H1 (cell line): ENCODE measurements at regions not wholly inside any gene's neighbourhood (a gene's known extent, or its start where the extent isn't known, plus 50 kb on each side); places are given as distances from the start of the nearest gene placed in this dataset.

Experiments used
- CTCF ChIA-PET: fragments of 300-600 bp; sonication (Branson Sonifier 250); formaldehyde crosslinking; loops from one replicate; lab custom pipeline; 2021; ENCODE audit not compliant: partially characterized antibody; lab: Charles Lee
- POLR2A ChIA-PET: fragments of 300-600 bp; sonication (Branson Sonifier 250); formaldehyde crosslinking; loops from one replicate; lab custom pipeline; 2021; ENCODE audit warnings: inconsistent platforms; ENCODE audit not compliant: partially characterized antibody; lab: Charles Lee
- DNase-seq, 2 experiments: peaks; one replicate each; pipeline versions ENCODE4 v3.0.0 to v3.0.0-alpha.2; 2010 to 2022; ENCODE audit warnings: low spot score in 2 of 2, low read depth in 1 of 2, mixed read lengths in 1 of 2
- FAIRE-seq: peaks from 2 replicates; lab custom pipeline; 2011; peaks lifted over from hg19 to GRCh38; lab: Jason Lieb, UNC
- H2AFZ ChIP-seq: 2 replicates; pipeline ENCODE4 v1.8.1; 2012; ENCODE audit warnings: low read length, inconsistent platforms
- H2AK5ac ChIP-seq: 2 replicates; pipeline ENCODE4 v1.6.1; 2013; ENCODE audit warnings: low read depth, low read length
- H2BK120ac ChIP-seq: replicated peaks from 2 replicates; pipeline ENCODE3; 2013; ENCODE audit warnings: low read depth, low read length, inconsistent platforms
- H2BK12ac ChIP-seq: 2 replicates; pipeline ENCODE4 v1.6.1; 2013; ENCODE audit warnings: low read depth, low read length
- H2BK15ac ChIP-seq: 2 replicates; pipeline ENCODE4 v1.6.1; 2013; ENCODE audit warnings: low read length
- H2BK20ac ChIP-seq: 2 replicates; pipeline ENCODE4 v1.6.1; 2013; ENCODE audit warnings: low read length
- H2BK5ac ChIP-seq: 2 replicates; pipeline ENCODE4 v1.6.1; 2013; ENCODE audit warnings: low read depth, low read length
- H3K14ac ChIP-seq: 2 replicates; pipeline ENCODE4 v1.6.1; 2013; ENCODE audit warnings: inconsistent platforms; ENCODE audit not compliant: insufficient read length
- H3K18ac ChIP-seq: 2 replicates; pipeline ENCODE4 v1.6.1; 2013; ENCODE audit warnings: low read length; ENCODE audit errors: extremely low read depth
- H3K23ac ChIP-seq: 2 replicates; pipeline ENCODE4 v1.6.1; 2013; ENCODE audit warnings: inconsistent platforms; ENCODE audit not compliant: insufficient read length
- H3K23me2 ChIP-seq: 2 replicates; pipeline ENCODE4 v1.6.1; 2013; ENCODE audit warnings: low read depth, low read length
- H3K27ac ChIP-seq: 2 replicates; pipeline ENCODE4 v1.6.1; 2011; ENCODE audit warnings: low read depth, low read length, inconsistent platforms
- H3K27me3 ChIP-seq, 4 experiments: replicated peaks in 1 of 4; 1 replicate in 1 of 4; 2 replicates in 3 of 4; pipeline versions ENCODE4 v1.6.1 to v1.8.1; 2011 to 2013; ENCODE audit warnings: low read length in 3 of 4, mild to moderate bottlenecking in 3 of 4, inconsistent platforms in 2 of 4, mixed read lengths in 2 of 4, moderate library complexity in 1 of 4; ENCODE audit not compliant: control insufficient read depth in 3 of 4, insufficient read depth in 3 of 4; ENCODE audit errors: extremely low read depth in 1 of 4
- H3K36me3 ChIP-seq, 4 experiments: 2 replicates each; pipeline versions ENCODE4 v1.6.1 to v1.8.1; 2011 to 2013; ENCODE audit warnings: mild to moderate bottlenecking in 4 of 4, low read length in 3 of 4, moderate library complexity in 2 of 4, control low read depth in 1 of 4, inconsistent platforms in 1 of 4; ENCODE audit not compliant: insufficient read depth in 4 of 4, control insufficient read depth in 2 of 4
- H3K4ac ChIP-seq: replicated peaks from 2 replicates; pipeline ENCODE3; 2013; ENCODE audit warnings: low read length, low read depth, mixed read lengths, inconsistent platforms; ENCODE audit not compliant: insufficient read length
- H3K4me1 ChIP-seq, 4 experiments: replicated peaks in 1 of 4; 1 replicate in 1 of 4; 2 replicates in 3 of 4; pipeline versions ENCODE4 v1.6.1 to v1.8.1; 2011 to 2013; ENCODE audit warnings: low read length in 3 of 4, inconsistent platforms in 2 of 4, mixed read lengths in 1 of 4; ENCODE audit not compliant: insufficient read depth in 4 of 4, control insufficient read depth in 3 of 4
- H3K4me2 ChIP-seq, 2 experiments: 2 replicates each; pipeline versions ENCODE4 v1.6.1 to v1.8.1; 2011 to 2013; ENCODE audit warnings: low read depth in 2 of 2, low read length in 2 of 2, control low read depth in 1 of 2, inconsistent platforms in 1 of 2, mild to moderate bottlenecking in 1 of 2; ENCODE audit not compliant: insufficient read depth in 1 of 2
- H3K4me3 ChIP-seq, 4 experiments: fragments of 200-600, 300-600 bp in 1 of 4; sonication (generic), shearing (Covaris generic), sonication (Bioruptor Twin) in 1 of 4; 2 replicates each; pipeline versions ENCODE4 v1.5.1 to v1.8.1; 2011 to 2016; ENCODE audit warnings: low read length in 4 of 4, low read depth in 3 of 4, control low read depth in 2 of 4, inconsistent platforms in 2 of 4, mild to moderate bottlenecking in 2 of 4, mixed read lengths in 1 of 4, moderate library complexity in 1 of 4; ENCODE audit not compliant: insufficient read depth in 2 of 4; ENCODE audit errors: extremely low read depth in 1 of 4
- H3K56ac ChIP-seq: replicated peaks from 2 replicates; pipeline ENCODE3; 2013; ENCODE audit warnings: low read depth, mild to moderate bottlenecking, mixed read lengths, low read length, inconsistent platforms; ENCODE audit not compliant: insufficient read length
- H3K79me1 ChIP-seq: 2 replicates; pipeline ENCODE4 v1.6.1; 2013; ENCODE audit warnings: low read depth, low read length, control low read depth
- H3K79me2 ChIP-seq, 2 experiments: 2 replicates each; pipeline versions ENCODE4 v1.6.1 to v1.8.1; 2012 to 2013; ENCODE audit warnings: low read length in 2 of 2, mild to moderate bottlenecking in 2 of 2, inconsistent platforms in 1 of 2; ENCODE audit not compliant: insufficient read depth in 2 of 2, control insufficient read depth in 1 of 2
- H3K9ac ChIP-seq, 4 experiments: replicated peaks in 1 of 4; 1 replicate in 1 of 4; 2 replicates in 3 of 4; pipeline versions ENCODE4 v1.6.1 to v1.8.1; 2011 to 2013; ENCODE audit warnings: low read depth in 3 of 4, low read length in 3 of 4, control low read depth in 2 of 4, mild to moderate bottlenecking in 2 of 4, moderate library complexity in 2 of 4, inconsistent platforms in 1 of 4; ENCODE audit errors: extremely low read depth in 1 of 4
- H3K9me3 ChIP-seq, 2 experiments: 2 replicates each; pipeline versions ENCODE4 v1.6.1 to v1.8.1; 2012 to 2013; ENCODE audit warnings: mild to moderate bottlenecking in 2 of 2, moderate library complexity in 2 of 2, control low read depth in 1 of 2, inconsistent platforms in 1 of 2, low read depth in 1 of 2, low read length in 1 of 2, mixed read lengths in 1 of 2; ENCODE audit not compliant: insufficient read depth in 2 of 2
- H4K20me1 ChIP-seq, 2 experiments: replicated peaks in 1 of 2; 2 replicates each; pipeline versions ENCODE3 to v1.8.1; 2011 to 2013; ENCODE audit warnings: inconsistent platforms in 2 of 2, low read length in 2 of 2, mild to moderate bottlenecking in 1 of 2; ENCODE audit not compliant: insufficient read depth in 2 of 2, control insufficient read depth in 1 of 2
- H4K5ac ChIP-seq: 2 replicates; pipeline ENCODE4 v1.6.1; 2013; ENCODE audit warnings: low read length, low read depth, mixed read lengths, inconsistent platforms; ENCODE audit not compliant: insufficient read length
- H4K8ac ChIP-seq: 2 replicates; pipeline ENCODE4 v1.8.0; 2013; ENCODE audit warnings: mild to moderate bottlenecking, moderate library complexity, low read length, inconsistent platforms; ENCODE audit not compliant: insufficient read depth; ENCODE audit errors: extremely low read depth
- H4K91ac ChIP-seq: replicated peaks from 2 replicates; pipeline ENCODE3; 2013; ENCODE audit warnings: low read length, mixed read lengths, inconsistent platforms; ENCODE audit not compliant: insufficient read length
- CHD7 ChIP-seq: fragments of 300-600 bp; sonication (generic); IDR thresholded peaks from 2 replicates; pipeline ENCODE4 v1.7.1; 2012; ENCODE audit warnings: low read length, moderate library complexity, mild to moderate bottlenecking, inconsistent platforms; ENCODE audit not compliant: insufficient replicate concordance
- WGBS, 2 experiments: shearing (Covaris generic) in 1 of 2; methylation state at CpG; one replicate each; pipeline versions ENCODE4 v1.1.6 to v1.1.7; 2013 to 2015; ENCODE audit warnings: low lambda C conversion rate in 2 of 2, mixed read lengths in 2 of 2, inconsistent platforms in 1 of 2, low coverage in 1 of 2, missing lambda C conversion rate in 1 of 2; ENCODE audit not compliant: insufficient replicate concordance in 2 of 2, insufficient coverage in 1 of 2, insufficient read length in 1 of 2; ENCODE audit errors: extremely low coverage in 1 of 2, missing lambda C conversion rate in 1 of 2; 5-methylcytosine and 5-hydroxymethylcytosine counted together

- no peak for TF ChIP-seq CHD7
- TF ChIP-seq, all 59 proteins: peak for 0
These were observed 737.2 kb downstream of the SI start for GRCh38 chr3:164341086-164341485.

More at GRCh38 chr3:164341086-164341485, 737.2 kb downstream of the SI start:
- Histone ChIP-seq H3K14ac (no peak overlapping the region), H2BK15ac (no peak overlapping the region), H3K4me2 (no peak overlapping the region), H3K23me2 (no peaks in the 10 kb centered on the region), H3K4me1 (no peaks in the 10 kb centered on the region), H3K79me2 (no peaks in the 10 kb centered on the region), H4K91ac (no peak overlapping the region), H3K36me3 (no peaks in the 10 kb centered on the region), H2AFZ (no peak overlapping the region), H4K5ac (no peak overlapping the region), H2BK12ac (no peak overlapping the region), H2BK20ac (no peak overlapping the region), H2AK5ac (no peak overlapping the region), H2BK120ac (no peak overlapping the region), H3K9me3 (no peaks in the 10 kb centered on the region), H3K9ac (no peak overlapping the region), H3K27ac (no peak overlapping the region), H3K56ac (no peak overlapping the region), H3K4ac (no peak overlapping the region), H3K79me1 (no peaks in the 10 kb centered on the region), H2BK5ac (no peak overlapping the region), H3K27me3 (no peaks in the 10 kb centered on the region), H3K18ac (no peak overlapping the region), H4K8ac (no peak overlapping the region; the same call in 1 of the 2 replicates), H4K20me1 (no peaks in the 10 kb centered on the region), H3K4me3 (no peak overlapping the region), H3K23ac (no peak overlapping the region)
- DNase-seq (no peak), FAIRE-seq (no peak)
- POLR2A ChIA-PET = no interaction called here
- 97% methylated on average over 18 of the region's 20 CpGs; no CpG with 5 or more reads in 1 of the 2 experiments for WGBS, 2 experiments
- CTCF ChIA-PET = interaction anchor here (0.6 kb wide), 1 partner anchor 9 kb away, joined by 3 read pairs; no protein-coding TSS in a partner anchor
